ENCODE measurements at regions not wholly inside any gene's neighbourhood (a gene's known extent, or its start where the extent isn't known, plus 50 kb on each side); places are given as distances from the start of the nearest gene placed in this dataset.
"Not testable (repeated sequence)": the region's sequence is repeated elsewhere in the genome, so short reads cannot be mapped to it uniquely, and the experiment has no call there.

GRCh38 chr7:52257890-52258289 lies 777.5 kb upstream of the POM121L12 start:
- DNase-seq (ENCODE audit: low read depth, low spot score) = no peak

DNA sequence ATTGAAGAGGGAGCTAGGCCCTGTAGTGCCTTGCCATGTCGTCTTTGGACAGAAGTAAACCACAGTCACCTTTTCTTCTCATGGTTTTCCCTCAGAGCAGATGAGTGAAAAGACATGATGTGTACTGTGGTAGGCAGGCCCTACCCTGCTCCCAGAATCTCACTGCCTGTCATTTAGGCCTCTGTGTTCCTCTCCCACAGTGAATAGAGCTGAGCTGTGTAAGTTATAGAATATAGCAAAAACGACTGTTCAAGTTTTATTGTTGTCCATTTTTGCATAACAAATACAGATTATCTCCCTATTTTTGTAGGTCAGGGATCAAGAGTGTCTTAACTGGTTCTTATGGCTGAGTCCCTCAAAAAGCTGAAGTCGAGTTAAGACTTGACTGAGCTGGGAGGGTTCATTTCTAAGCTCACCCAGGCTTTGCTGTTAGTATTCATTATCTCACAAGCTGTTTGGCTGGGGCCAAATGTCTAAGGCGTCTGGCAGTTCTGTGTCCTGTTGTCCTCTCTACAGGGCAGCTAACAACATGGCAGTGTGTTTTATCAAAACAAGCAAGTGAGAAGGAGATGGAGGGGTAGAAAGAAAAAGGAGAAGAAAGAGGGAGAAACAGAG lies 780.9 kb upstream of the POM121L12 start:
- DNase-seq (ENCODE audit: low read depth, low spot score) = no peak
- H3K4me3 ChIP-seq (ENCODE audit: low read length) = no peak overlapping the region

More at GRCh38 chr7:52257890-52258289, 777.5 kb upstream of the POM121L12 start:
- no peak overlapping the region for H3K4me3 ChIP-seq (ENCODE audit: low read length)

GRCh38 chr7:52253953-52254352 lies 781.5 kb upstream of the POM121L12 start:
- DNase-seq (ENCODE audit: low read depth, low spot score) = no peak
- no peak overlapping the region for H3K4me3 ChIP-seq (ENCODE audit: low read length)

DNA sequence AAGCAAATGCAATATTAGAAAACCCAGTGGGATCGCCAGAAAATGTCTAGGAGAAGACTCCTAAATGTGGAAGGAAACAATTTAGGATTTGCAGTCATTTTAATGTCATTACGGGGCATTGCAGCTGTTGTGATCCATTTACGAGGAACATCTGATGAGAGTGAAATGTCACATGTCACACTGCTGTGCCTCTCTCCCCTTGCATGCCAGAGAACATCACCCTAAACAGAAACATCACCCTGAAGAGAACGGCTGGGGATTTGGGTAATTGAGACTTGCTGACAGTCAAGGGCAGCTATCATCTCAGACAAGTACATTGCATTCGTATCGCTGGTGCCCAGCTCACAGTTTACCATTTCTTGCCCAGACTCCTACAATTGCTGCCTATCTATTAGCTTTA lies 785.7 kb upstream of the POM121L12 start:
- H3K4me3 ChIP-seq (ENCODE audit: low read length) = no peak overlapping the region
- no peak for DNase-seq (ENCODE audit: low read depth, low spot score)

DNA sequence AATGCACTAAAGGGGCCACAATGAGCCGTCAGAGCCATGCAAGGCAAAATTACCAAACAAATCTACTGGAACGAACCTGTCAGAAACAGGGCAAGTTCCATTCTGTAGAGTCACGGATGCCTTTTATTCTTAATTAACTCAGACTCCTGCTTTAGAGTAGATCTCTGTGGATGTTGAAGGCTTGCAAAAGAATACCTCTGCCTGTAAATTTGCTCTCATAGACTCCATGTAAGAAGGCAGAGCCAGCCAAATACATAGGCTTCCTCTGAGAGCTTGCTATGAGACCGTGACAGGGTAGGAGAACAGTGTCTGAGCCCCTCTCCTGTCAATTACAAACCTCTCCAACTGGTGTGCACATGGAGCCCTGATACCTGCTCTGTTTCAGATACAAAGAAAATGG lies 787.9 kb upstream of the POM121L12 start:
- no peak for DNase-seq (ENCODE audit: low read depth, low spot score)
- no peak overlapping the region for H3K4me3 ChIP-seq (ENCODE audit: low read length)

DNA sequence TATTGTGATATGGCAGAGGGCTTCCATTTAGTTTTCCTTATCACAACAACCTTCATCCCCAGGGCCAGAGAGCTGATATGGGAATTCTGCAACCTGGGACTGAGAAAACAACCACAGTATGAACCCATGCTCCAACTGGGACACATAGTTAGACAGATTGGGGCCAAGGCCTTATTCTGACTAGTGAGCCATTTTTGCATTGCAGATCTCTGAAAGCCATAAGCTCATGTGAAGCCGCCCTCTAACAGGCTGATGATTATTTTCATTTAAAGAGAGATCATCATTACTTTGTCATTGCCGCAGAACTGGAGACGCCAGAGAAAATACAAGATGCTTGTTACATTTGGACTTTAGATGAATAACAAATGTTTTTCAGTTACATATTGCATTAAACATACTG lies 791.7 kb upstream of the POM121L12 start:
- DNase-seq (ENCODE audit: low read depth, low spot score) = no peak
- no peak overlapping the region for H3K4me3 ChIP-seq (ENCODE audit: low read length)

- no peak overlapping the region for H3K4me3 ChIP-seq (ENCODE audit: low read length)
- DNase-seq (ENCODE audit: low read depth, low spot score) = no peak
These were observed 802.2 kb upstream of the POM121L12 start for GRCh38 chr7:52233248-52233647.

DNA sequence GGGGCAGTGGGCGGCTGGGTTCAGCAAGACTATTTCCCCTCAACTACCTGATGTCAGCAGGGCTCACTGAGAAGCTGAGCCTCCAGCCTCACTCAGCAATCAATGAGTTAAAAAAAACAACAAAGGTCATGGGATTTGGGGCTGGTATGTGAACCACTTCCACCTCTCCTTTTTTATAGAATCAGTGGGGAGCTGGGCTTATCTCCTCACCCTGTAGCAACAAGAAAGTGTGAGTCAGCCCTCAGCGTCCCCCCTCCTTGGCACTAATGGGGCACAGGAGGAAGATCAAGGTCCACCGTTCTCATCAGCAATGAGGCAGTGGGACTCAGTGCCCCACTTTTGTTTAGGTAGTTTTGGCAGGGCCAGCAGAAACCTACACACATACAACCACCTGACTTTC lies 823.5 kb upstream of the POM121L12 start:
- H3K4me3 ChIP-seq (ENCODE audit: low read length) = no peak overlapping the region
- DNase-seq (ENCODE audit: low read depth, low spot score) = no peak

DNA sequence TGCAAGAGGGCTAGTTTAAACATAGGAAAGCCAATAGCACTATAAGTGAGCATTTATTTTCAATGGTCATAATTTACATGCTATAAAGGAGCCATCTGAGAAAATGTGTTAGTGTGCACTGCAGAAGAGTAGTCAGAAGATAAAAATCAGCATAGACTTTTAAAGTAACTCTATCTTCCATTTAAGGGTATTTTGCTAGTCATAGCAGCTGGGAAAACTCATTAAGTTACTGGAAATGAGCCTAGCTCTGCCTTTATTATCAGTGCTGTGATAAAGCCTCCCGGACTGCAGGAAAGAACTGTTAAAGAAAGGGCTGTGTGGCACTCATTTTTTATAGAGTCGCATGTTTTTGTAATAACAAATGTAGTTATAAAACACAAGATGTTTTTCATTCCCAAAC lies 825.8 kb upstream of the POM121L12 start:
- no peak overlapping the region for H3K4me3 ChIP-seq (ENCODE audit: low read length)

GRCh38 chr7:52197221-52197620 lies 838.2 kb upstream of the POM121L12 start:
- H3K4me3 ChIP-seq (ENCODE audit: low read length) = no peak overlapping the region
- no peak for DNase-seq (ENCODE audit: low read depth, low spot score)

More for the DNA sequence above, 825.8 kb upstream of the POM121L12 start:
- DNase-seq (ENCODE audit: low read depth, low spot score) = no peak

- no peak overlapping the region for H3K4me3 ChIP-seq (ENCODE audit: low read length)
These were observed 839.8 kb upstream of the POM121L12 start for GRCh38 chr7:52195664-52196063.

GRCh38 chr7:52189153-52189778 lies 846.2 kb upstream of the POM121L12 start:
- H3K4me3 ChIP-seq (ENCODE audit: low read length) = no peak overlapping the region
- DNase-seq (ENCODE audit: low read depth, low spot score) = no peak

More at GRCh38 chr7:52195664-52196063, 839.8 kb upstream of the POM121L12 start:
- DNase-seq (ENCODE audit: low read depth, low spot score) = no peak

- no peak for DNase-seq (ENCODE audit: low read depth, low spot score)
- no peak overlapping the region for H3K4me3 ChIP-seq (ENCODE audit: low read length)
These were observed 851.3 kb upstream of the POM121L12 start for GRCh38 chr7:52184006-52184703.

DNA sequence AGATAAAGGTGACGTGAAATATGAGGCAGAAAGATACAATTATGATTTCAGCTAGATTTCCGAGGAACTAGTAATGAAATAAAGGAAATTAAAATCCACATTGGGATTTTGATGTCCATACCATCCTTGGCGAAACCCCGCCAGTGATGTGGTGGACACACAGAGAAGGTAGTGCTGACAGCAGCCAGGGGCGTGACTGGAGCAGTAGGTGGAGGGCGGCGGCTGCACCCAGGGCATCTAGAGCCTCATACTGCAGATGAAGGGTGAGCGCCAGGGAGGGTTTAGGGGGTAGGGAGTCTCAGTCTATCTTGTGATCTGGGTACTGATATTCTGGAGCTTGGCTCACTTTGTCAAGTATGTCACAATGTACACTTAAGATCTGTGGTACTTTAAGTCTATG lies 855.5 kb upstream of the POM121L12 start:
- no peak for DNase-seq (ENCODE audit: low read depth, low spot score)
- no peak overlapping the region for H3K4me3 ChIP-seq (ENCODE audit: low read length)

GRCh38 chr7:52168085-52168484 lies 851.5 kb upstream of the COBL start:
- peak; percentile 7 for DNase-seq (ENCODE audit: low read depth, low spot score)
- H3K4me3 ChIP-seq (ENCODE audit: low read length) = no peak overlapping the region

GRCh38 chr7:52163311-52163710 lies 846.7 kb upstream of the COBL start:
- DNase-seq (ENCODE audit: low read depth, low spot score) = no peak
- H3K4me3 ChIP-seq (ENCODE audit: low read length) = no peak overlapping the region

DNA sequence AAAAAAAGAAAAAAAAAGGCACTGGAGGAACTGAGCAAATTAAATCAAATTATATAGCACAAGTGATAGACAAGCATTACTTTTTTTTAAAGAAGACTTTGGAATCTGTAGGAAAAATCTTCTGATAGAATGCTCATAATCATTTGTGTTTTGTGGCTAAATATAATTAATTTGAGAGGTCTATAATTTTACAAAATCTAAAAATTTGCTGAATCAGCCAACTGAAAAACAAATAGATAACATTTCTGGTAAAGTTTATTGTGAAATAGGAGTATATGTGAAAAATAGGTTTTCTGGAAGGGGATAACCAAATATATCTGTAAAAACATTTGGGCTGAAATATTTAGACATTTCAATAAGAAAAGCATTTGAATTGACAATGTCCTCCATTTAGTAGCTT lies 844.9 kb upstream of the COBL start:
- no peak overlapping the region for H3K4me3 ChIP-seq (ENCODE audit: low read length)
- DNase-seq (ENCODE audit: low read depth, low spot score) = no peak

- not testable (repeated sequence) for H3K4me3 ChIP-seq (ENCODE audit: low read length); DNase-seq (ENCODE audit: low read depth, low spot score)
These were observed 842.8 kb upstream of the COBL start for GRCh38 chr7:52159421-52159820.

DNA sequence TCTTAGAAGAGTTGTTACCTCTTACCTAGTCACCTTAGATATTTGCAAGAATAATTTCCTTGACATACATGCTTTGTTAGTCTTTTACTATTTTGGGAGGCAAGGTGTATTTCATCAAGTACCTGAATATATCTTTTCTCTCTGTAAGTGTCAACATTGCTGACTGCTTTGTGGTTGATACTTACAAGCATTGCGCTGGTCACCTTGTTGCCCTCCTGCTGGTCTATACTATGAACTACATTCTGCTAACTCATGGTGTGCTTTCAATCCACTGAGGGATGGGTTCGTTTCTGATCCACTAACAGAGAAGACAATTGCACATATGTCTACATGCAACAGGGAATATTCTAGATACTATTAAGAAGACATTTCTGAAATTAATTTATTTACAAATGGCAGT lies 837.8 kb upstream of the COBL start:
- peak; percentile 2 for DNase-seq (ENCODE audit: low read depth, low spot score)
- H3K4me3 ChIP-seq (ENCODE audit: low read length) = no peak overlapping the region

DNA sequence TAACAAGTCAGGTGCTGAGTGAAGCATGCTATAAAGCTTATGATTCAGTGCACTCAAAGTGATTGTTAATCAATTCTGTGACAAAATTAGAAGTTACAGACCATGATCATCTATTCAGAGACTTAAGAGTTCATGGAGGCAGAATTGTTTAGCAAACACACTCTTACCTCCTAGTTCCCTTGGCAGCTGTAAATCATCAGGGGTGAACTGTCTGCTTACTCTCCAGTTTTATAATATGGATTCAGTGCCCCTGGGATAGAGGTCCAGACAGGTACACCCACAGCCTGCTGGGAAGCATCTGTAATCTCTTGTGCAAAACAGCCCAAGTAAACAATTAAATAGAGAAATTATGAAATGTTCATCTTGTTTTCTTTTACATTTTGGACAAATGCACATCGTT lies 835.0 kb upstream of the COBL start:
- no peak overlapping the region for H3K4me3 ChIP-seq (ENCODE audit: low read length)
- DNase-seq (ENCODE audit: low read depth, low spot score) = no peak

DNA sequence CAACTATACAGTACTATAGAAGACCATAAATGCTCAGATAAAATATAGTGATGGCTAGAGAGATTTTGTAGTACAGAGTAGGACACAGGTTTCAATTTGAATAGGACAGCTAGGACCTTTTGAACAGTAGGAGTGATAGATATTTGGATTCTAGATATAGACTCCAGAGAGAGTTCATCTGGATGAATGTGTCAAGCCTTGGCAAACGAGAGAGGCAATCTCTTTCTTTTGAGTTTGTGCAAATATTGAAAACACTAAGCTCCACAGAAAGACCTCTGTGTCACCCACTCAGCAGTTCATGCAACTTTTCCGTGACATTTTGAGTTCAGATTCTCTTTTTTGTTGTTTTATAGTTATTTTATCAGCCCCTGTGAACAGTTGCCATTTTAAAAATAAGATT lies 834.3 kb upstream of the COBL start:
- no peak overlapping the region for H3K4me3 ChIP-seq (ENCODE audit: low read length)
- no peak for DNase-seq (ENCODE audit: low read depth, low spot score)
